HG03565 (cell line): ENCODE measurements at regions not wholly inside any gene's neighbourhood (a gene's known extent, or its start where the extent isn't known, plus 50 kb on each side); places are given as distances from the start of the nearest gene placed in this dataset.
A peak's percentile ranks its signal among the peaks of the same experiment; 100 is the strongest.

ENCODE experiments used
- ATAC-seq: cut with Tn5 transposase; IDR thresholded peaks from one replicate; pipeline ENCODE4 v1.9.1; 2021; ENCODE audit warnings: mild to moderate bottlenecking, moderate library complexity; ENCODE audit not compliant: unreplicated experiment

DNA sequence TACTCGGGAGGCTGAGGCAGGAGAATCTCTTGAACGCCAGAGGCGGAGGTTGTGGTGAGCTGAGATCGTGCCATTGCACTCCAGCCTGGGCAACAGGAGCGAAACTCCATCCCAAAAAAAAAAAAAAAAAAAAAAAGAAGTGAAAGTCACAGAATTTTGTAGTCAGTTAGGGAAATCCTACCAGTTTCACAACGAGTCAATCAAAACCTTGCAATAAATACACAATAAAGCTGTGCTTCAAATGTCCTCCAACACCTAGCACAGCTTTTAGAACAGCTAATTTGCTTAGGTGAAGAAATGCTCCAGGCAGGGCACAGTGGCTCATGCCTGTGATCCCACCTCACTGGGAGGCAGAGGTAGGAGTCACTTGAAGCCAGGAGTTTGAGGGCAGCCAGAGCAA is 112.8 kb upstream of the ATF7IP start:
- no peak for ATAC-seq

DNA sequence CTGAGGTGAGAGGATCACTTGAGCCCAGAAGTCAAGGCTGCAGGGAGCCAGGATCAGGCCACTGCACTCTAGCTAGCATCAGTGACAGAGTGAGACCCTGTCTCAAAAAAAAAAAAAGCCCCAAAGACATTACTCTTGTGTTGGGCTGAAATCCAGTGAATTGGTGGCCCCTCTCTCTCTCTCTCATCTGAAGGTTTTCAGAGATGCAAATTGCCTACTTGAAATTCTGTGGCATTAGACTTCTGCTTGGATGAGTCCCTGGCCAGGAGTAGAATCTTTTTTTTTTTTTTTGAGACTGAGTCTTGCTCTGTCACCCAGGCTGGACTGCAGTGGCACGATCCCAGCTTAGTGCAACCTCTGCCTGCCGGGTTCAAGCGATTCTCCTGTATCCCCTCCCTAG is 112.0 kb upstream of the ATF7IP start:
- ATAC-seq = no peak

DNA sequence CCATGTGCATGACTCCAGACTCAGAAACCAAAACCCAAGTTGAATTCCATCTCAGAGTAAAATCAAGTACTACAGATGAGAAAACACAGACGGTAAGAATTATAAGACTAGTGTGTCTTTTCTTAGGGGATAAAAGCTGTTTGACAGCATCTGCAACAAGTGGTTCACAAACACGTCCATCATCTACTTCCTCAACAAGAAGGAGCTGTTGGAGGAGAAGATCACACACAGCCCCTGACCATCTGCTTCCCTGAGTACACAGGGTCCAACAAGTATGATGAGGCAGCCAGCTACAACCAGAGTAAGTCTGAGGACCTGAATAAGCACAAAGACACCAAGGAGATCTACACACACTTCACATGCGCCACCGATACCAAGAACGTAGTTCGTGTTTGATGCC is 110.7 kb upstream of the ATF7IP start:
- ATAC-seq = no peak

DNA sequence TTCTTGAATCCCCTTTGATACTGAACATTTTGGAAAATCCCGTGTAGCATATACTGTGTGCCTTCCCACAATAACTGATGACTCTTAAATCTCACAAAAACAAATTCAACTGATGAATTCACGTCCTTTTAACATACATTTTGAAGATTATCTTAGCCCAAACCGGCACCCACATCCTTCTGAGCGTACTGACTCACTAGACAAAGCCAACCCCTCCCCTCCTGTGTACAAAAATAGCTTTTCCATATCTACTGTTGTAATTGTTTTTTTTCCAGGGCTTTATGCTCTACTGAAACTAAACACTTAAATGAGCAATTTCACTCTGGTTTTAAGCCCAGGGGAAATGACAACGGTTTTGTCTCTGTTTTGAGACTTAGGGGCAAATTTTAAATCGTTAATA is 109.4 kb upstream of the ATF7IP start:
- no peak for ATAC-seq

DNA sequence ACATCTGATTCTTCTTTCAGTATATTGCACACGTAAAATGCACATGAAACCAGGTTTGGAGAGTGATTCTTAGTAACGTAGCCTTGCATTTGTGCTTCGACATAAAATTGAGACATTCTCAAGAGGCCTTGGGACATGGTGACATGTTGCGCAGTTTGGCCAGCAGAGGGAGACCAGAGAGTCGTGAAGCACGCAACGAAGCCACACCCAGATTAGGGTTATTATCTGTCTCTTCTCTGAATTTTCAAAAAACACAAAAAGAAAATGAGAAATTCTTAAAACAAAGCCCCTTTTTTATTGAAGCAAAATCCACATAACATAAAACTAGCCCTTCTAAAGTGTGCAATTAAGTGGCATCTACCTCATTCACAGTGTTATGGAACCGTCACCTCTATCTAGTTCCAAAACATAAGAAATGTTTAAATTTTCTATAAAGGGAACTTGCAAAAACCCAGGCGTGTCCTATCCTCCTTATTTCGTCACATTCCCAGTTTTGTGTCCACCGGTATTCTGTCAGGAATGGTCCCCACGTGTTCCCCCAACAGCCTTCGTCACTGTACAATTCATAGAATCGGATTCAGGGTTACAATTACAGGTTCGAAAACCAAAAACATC is 108.8 kb upstream of the ATF7IP start:
- no peak for ATAC-seq

DNA sequence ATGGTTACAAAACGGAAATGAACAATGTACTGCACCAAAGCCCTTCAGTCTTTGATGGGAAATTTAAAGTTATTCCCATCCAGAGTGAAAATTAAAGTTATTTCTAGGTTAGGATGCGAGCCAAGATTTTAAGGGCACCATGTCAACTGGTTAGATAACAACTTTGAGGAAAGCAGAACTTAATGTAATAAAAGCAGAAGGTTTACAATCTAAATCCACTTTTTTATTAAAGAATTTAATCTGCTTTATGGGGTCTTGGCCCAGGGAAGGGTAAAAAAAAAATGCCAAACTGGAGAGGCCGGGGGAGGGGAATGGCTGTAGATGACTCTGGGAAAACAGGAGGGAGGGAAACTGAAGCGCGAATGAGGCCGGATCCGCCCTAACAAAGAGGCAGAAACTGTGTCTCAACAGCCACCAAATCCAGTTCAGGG is 108.2 kb upstream of the ATF7IP start:
- ATAC-seq = no peak

DNA sequence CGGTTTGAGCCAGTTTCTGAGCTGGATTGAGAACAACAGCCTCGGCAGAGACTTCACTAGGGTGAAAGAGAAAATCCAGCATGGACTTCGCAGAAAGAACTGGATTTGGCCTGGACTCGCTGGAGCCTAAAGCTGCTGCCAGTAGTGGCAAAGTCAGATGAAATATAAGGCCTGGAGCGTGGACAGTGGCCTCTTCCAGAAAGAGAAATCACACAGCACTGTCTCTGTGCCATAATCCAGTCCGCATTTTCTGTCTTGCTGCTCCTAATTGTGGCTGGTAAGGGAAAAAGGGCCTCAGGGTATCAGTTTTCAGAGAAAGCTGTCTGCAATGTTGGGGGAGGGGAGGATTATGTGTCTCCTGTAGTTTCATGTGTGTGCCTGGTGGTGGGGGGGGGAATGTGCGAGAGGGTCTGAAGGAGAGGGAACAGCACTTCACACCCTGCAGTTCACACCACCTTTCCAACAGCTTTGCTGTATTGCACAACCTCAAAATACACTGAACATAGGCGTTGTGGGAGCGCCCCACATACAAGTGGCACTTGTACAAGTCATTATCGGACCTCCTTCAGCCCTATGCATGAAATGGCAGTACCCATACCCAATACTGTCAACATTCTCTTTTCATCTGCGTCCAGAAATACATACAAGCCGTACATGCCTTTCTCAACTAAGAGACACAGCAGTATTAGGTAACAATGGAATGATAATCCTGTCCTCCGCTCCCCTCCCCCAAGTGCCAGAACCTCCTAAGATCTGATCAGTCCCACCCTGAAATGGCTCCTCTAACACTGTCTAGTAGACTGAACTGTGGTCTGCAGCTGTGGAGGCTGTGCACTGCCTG is 107.5 kb upstream of the ATF7IP start:
- peak; percentile 49 for ATAC-seq

DNA sequence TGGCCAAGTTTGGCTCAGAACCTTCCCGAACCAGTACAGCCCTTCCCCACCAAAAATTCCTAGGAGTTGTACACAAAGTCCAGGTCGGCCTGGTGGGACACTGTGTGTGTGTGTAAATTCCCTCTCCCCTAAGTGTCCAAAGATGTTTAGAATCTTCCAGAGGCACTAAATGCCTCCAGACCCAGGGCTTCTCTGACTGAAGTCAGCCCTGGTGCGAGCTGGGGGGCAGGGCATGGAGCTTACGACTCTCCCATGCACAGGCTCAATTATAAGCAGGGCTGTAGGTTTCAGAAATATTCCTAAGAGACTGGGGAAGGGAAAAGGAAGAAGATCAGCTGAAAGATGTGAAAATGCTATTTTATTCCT is 106.9 kb upstream of the ATF7IP start:
- no peak for ATAC-seq

DNA sequence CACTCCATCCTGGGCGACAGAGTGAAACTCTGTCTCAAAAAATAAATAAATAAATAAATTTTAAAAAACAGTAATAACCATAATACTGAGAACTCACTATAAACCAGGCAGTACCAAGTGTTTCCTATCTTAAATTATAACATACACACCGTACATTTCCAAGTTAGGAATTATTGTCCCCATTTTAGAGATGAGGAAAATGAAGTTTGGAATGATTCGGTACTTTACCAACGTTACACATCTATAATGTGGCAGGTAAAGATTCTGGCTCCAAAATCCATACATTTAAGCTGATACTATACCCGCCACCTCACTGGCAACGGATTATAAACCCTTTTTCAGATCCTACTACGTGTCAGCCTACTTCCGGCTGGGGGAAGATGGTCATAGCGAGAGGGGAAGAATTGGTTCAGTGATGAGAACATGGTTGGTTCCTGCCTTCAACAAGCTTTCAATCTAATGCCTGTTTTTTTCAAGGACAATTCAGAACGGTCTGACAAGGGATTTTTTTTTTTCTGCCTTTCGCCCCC is 105.9 kb upstream of the ATF7IP start:
- ATAC-seq = no peak

DNA sequence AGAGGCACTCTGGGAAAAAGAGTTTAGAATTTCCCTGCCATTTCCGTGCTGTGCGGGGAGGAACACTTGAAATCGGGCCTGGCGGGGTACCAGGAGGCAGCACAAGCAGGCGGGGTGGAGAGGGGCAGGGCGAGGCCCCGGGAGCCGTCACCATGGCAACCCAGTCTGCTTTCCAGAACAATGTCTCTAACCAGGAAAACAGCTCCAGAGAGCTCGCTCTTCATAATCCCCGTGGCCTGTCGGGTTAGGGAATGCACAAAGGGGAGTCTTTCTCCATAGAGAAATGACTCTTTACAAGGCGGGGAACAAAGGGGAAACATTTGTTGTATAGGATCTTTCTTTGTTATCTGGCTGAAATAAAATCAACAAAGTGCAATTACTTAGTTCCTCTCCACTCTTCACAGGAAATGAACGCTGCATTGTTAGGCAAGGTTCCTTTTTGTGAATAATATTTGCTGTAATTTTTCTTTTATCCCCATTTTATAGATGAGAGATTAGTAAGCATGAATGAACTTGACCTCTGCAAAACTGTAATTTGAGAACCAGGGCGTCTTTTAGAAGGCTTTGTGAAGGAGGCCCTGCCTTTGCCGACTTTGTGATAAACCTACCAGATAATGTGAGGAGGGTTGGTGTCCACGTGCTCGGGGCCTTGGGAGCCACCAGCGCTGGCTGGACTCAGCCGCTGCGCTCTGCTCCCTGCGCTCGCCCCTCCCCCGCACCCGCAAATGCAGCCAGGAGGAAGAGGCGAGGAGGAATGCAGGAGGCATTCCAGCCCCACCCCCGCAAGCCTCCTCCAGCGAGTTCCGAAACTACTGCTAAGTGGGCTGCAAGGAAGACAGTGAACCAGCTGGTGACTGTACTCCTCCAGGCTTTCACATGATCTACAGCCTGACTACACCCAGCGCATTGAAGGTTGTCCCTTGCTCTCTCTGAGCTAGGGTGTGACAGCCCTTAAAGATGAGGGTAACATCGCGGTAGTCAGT is 105.2 kb upstream of the ATF7IP start:
- no peak for ATAC-seq

DNA sequence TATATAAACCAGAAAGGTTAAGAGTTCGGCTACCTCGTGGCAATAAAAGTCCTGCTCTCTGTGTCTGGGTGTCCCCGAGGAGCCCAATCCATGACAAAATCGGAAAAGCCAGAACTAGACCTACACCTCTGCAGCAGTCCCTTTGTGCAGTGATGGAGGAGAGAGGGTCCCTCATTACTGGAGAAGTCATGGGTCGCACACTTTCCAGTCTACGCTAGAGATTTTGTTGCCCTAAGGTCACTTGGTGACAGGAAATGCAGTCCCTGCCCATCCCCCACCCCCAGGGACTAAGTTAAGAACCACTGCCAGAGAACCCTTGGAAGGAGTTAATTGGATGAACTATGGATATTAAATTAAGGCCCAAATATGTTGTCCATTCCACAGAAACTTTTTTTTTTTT is 104.4 kb upstream of the ATF7IP start:
- ATAC-seq = no peak

DNA sequence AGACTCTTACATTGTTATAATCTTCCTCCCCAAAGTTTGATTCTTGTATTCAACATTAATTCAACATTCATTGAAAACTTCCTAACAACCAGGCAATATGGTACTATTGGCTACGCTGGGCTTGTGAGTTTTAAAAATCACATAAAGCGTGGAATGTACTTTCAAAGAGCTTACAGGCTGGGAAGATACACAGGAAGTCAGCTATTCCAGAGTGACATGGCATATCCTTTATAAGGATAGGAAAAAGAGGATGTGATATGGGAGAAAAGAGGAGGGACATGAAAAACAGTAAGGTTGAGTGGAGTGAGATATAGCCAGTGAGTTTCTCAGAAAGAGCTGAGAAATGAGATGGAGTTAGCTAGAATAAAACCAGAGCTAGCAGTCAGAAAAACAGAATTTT is 103.6 kb upstream of the ATF7IP start:
- no peak for ATAC-seq

DNA sequence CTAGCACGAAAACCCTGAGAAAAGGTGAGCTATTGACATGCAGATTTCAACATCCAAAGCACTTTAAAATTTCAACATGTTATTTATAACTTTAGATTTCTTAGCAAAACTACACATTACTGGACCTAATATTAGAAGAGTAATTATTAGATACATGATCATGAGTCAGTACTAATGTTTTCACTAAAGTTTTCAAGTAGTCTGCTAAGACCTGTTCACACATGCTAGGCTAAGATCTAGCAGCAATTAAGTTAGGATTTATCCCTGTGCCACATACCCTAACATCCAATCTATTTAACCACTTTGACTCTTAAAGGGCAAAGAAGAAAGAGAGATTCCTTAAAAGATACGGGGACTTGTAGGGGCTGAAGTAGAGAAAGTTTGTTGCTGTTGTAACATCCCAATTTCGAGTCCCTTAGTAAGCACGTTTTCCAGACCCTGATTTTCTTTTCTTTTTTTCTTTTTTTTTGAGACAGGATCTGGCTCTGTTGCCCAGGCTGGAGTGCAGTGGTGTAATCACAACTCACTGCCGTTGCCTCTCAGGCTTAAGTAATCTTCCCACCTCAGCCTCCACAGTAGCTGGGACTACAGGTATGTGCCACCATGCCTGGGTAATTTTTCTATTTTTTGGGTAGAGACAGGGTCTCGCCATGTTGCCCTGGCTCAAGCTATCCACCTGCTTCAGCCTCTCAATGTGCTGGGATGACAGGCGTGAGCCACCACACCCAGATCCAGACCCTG is 102.5 kb upstream of the ATF7IP start:
- no peak for ATAC-seq

DNA sequence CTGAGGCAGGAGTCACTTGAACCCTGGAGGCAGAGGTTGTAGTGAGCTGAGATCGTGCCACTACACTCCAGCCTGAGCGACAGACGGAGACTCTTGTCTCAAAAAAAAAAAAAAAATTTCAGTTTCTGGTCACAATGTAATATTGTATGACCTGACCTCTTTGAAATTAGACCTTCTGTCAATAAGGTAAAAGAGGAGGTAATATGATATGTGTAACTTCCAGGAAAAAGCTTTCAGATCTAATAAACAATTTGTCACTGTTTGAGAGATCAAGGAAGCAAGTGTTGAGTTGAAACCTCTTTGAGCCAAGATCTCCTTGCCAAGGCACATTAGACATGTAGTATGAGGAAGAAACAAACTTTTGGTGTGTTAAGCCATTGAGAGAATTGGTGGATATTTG is 101.7 kb upstream of the ATF7IP start:
- no peak for ATAC-seq

DNA sequence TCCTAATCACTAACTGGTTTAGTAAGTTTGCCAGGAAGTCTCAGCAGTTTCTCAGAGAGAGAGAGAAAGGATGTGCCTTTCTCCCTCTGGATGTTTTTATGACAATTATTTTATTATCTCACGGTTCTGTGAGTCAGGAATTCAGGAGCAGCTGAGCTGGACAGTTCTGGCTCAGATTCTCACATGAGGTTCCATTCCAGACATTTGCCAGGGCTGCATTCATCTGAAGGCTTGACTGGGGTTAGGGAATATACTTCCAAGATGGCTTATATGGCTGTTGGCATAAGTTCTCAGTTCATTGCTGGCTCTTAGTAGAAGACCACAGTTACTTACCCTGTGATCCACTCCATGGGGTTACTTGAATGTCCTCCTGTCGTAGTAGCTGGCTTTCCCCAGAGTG is 101.2 kb upstream of the ATF7IP start:
- ATAC-seq = no peak

DNA sequence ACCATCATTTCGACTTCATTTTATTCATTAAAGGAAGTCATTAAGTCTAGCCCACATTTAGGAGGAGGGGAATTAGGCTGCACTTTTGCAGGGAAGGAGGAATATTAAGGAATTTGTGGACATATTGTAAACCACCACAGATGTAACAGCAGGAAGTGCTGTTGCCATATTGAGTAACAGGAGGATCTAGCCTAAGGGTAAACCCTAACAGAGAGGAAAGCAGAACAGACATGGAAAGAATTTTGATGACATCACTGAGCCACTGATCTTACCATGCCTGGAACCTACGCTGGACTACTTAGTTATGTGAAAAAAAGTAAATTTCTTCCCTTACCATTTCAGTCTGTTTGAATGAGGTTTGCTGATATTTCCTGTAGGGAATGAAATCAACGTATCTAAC is 100.7 kb upstream of the ATF7IP start:
- no peak for ATAC-seq

DNA sequence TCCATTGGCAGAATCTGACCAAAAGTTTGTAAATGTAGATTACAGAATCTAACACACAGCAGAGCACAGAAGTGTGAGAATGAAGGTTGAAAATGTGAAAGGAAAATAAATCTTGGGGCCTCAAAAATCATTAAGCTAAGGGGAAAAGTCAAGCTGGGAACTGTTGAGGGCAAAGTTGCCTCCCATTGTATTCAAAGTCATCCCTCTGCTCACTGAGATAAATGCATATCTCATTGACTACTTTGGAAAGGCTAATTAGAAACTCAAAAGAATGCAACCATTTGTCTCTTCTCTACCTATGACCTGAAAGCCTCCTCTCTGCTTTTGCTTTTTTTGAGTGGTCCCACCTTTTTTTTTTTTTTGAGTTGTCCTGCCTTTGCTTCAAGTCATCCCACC is 97.4 kb upstream of the ATF7IP start:
- no peak for ATAC-seq

DNA sequence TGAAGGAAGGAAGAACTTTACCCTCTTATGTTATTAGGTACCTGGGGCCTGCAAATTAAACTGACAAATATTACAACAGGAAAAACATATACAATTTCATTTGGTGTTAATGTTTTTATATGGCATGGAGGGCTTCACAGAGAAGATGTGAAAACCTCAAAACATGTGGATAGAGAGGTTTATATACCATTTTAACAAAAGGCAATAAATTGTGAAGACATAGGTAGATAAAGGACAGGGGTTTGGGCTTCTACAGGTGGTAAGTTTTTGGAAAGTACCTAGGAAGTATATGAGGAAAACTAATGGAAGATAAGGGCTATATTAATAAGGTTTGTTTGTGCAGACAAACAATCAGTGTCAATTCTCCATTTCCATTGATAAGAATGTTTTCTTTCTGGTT is 95.1 kb upstream of the ATF7IP start:
- ATAC-seq = no peak

DNA sequence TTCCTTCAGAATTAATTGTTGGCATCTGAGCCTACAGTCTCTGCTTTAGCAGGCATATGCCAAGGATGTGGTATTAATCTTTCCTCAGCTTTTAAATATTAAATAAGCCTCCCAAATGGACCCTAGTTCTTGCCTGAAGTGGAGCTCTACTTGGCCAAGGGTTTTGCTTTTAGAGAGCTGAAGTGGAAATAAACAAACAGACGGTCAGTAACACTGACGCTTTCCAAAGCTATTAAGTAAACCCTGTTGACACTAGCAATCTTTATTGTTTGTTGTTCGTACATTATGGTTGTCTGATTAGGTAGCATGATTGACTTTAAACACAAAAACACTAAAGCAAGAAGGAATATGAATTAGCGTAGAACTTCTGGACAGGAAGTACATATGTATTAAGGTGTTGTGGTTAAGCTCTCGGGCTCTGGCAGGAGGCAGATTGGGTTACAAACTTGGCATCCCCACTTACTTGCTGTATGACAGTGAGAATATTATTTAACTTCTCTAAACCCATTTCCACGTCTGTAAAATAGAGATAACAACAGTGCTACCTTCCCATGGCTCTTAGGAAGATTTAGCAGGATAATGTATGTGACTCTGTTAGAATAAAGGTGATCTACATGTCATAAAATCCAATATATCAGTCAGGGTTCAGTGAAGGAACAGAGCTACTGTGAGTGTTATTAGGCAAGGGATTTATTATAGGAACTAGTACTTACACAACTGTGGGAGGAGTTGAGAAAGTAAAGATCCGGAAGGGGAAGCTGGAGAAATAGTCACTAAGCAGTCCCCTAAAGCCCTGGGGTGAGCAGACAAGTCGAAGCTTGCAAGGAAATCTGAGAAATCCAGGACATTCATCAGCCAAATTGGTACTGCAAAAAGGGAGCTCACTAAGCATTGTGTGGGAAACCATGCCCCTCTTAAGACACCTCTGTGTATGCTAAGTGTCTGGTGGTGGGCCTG is 92.2 kb upstream of the ATF7IP start:
- ATAC-seq = no peak

DNA sequence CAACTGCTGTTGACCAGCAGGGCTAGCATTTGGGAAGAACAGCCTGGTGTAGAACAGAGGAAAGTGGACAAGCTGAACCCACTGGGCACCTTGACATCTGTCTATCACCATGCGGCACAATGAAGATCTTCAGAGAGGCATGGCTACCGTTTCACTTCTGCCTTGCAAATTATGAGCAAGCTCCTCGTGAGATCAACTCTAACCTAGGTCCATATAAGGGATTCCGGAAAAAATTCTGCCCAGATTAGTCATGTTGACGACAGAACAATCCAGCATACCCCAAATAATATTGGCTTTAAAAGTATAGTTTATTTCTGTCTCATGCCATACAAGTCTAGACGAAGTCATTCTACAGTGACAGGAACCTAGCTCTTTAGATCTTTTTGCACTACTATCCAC is 91.6 kb upstream of the ATF7IP start:
- ATAC-seq = no peak
